NCI-H1048 (cell line): ENCODE measurements at regions not wholly inside any gene's neighbourhood (a gene's known extent, or its start where the extent isn't known, plus 50 kb on each side); places are given as distances from the start of the nearest gene placed in this dataset.

ENCODE experiments used
- DNase-seq: peaks from one replicate; lab custom pipeline; 2025; lab: John Stamatoyannopoulos, UW

GRCh38 chr12:91793676-91794075 lies 352.0 kb downstream of the BTG1 start:
- DNase-seq = no peak

- DNase-seq = no peak
These were observed 353.0 kb downstream of the BTG1 start for GRCh38 chr12:91792597-91792996.

GRCh38 chr12:91786499-91787272 lies 359.0 kb downstream of the BTG1 start:
- DNase-seq = no peak

- DNase-seq = no peak
These were observed 359.8 kb downstream of the BTG1 start for GRCh38 chr12:91785655-91786498.

- DNase-seq = no peak
These were observed 364.5 kb downstream of the BTG1 start for GRCh38 chr12:91781114-91781513.

- no peak for DNase-seq
These were observed 366.7 kb downstream of the BTG1 start for GRCh38 chr12:91778938-91779400.

GRCh38 chr12:91778091-91778832 lies 367.4 kb downstream of the BTG1 start:
- DNase-seq = no peak

GRCh38 chr12:91777268-91777992 lies 368.2 kb downstream of the BTG1 start:
- DNase-seq = no peak

- no peak for DNase-seq
These were observed 371.2 kb downstream of the BTG1 start for GRCh38 chr12:91774434-91774921.

- DNase-seq = no peak
These were observed 371.8 kb downstream of the BTG1 start for GRCh38 chr12:91773749-91774429.

- DNase-seq = no peak
These were observed 373.2 kb downstream of the BTG1 start for GRCh38 chr12:91772411-91772810.

GRCh38 chr12:91769736-91770135 lies 375.9 kb downstream of the BTG1 start:
- DNase-seq = no peak

GRCh38 chr12:91767237-91767636 lies 378.4 kb downstream of the BTG1 start:
- no peak for DNase-seq

GRCh38 chr12:91766454-91766853 lies 379.2 kb downstream of the BTG1 start:
- DNase-seq = no peak

- no peak for DNase-seq
These were observed 381.8 kb downstream of the BTG1 start for GRCh38 chr12:91763654-91764370.

GRCh38 chr12:91753649-91754048 lies 392.0 kb downstream of the BTG1 start:
- DNase-seq = no peak

- DNase-seq = no peak
These were observed 398.7 kb downstream of the BTG1 start for GRCh38 chr12:91746976-91747375.

- DNase-seq = no peak
These were observed 401.0 kb downstream of the BTG1 start for GRCh38 chr12:91744597-91744996.

GRCh38 chr12:91743704-91744321 lies 401.8 kb downstream of the BTG1 start:
- no peak for DNase-seq

- no peak for DNase-seq
These were observed 402.4 kb downstream of the BTG1 start for GRCh38 chr12:91743280-91743679.
